ENCODE measurements at regions not wholly inside any gene's neighbourhood (a gene's known extent, or its start where the extent isn't known, plus 50 kb on each side); places are given as distances from the start of the nearest gene placed in this dataset.

- TF ChIP-seq MAFK (IDR thresholded peaks at IDR 0.05; ENCODE audit: partially characterized antibody): no peak
- TF ChIP-seq, protein P1, sequence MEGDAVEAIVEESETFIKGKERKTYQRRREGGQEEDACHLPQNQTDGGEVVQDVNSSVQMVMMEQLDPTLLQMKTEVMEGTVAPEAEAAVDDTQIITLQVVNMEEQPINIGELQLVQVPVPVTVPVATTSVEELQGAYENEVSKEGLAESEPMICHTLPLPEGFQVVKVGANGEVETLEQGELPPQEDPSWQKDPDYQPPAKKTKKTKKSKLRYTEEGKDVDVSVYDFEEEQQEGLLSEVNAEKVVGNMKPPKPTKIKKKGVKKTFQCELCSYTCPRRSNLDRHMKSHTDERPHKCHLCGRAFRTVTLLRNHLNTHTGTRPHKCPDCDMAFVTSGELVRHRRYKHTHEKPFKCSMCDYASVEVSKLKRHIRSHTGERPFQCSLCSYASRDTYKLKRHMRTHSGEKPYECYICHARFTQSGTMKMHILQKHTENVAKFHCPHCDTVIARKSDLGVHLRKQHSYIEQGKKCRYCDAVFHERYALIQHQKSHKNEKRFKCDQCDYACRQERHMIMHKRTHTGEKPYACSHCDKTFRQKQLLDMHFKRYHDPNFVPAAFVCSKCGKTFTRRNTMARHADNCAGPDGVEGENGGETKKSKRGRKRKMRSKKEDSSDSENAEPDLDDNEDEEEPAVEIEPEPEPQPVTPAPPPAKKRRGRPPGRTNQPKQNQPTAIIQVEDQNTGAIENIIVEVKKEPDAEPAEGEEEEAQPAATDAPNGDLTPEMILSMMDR (IDR thresholded peaks at IDR 0.05): no peak
- TF ChIP-seq SREBF2 (IDR thresholded peaks at IDR 0.05): no peak
- no peak for TF ChIP-seq POLR2AphosphoS2 (conservative IDR thresholded peaks at IDR 0.05; ENCODE audit: low read length)
Observed at GRCh38 chr6:90863043-90863442, 276.2 kb upstream of the MAP3K7 start.
